OCI-LY7 (cell line): ENCODE measurements at regions not wholly inside any gene's neighbourhood (a gene's known extent, or its start where the extent isn't known, plus 50 kb on each side); places are given as distances from the start of the nearest gene placed in this dataset.

Experiments
- EZH2phosphoT487 ChIP-seq: fragments of 200-600 bp; sonication (generic); IDR thresholded peaks from 2 replicates; pipeline ENCODE4 v1.6.1; 2018; ENCODE audit warnings: low read depth, borderline replicate concordance, mild to moderate bottlenecking, mixed run types, antibody characterized with exemption, low read length, moderate library complexity, mixed read lengths
- TF ChIP-seq, protein P1 (sequence below): fragments of 200-600 bp; sonication (generic); conservative IDR thresholded peaks from 2 replicates; pipeline ENCODE4 v1.5.1; 2014; ENCODE audit warnings: mild to moderate bottlenecking, antibody characterized with exemption, low read length, moderate library complexity, mixed read lengths

GRCh38 chr13:39208636-39209035 lies 170.4 kb downstream of the NHLRC3 start:
- TF ChIP-seq, protein P1, sequence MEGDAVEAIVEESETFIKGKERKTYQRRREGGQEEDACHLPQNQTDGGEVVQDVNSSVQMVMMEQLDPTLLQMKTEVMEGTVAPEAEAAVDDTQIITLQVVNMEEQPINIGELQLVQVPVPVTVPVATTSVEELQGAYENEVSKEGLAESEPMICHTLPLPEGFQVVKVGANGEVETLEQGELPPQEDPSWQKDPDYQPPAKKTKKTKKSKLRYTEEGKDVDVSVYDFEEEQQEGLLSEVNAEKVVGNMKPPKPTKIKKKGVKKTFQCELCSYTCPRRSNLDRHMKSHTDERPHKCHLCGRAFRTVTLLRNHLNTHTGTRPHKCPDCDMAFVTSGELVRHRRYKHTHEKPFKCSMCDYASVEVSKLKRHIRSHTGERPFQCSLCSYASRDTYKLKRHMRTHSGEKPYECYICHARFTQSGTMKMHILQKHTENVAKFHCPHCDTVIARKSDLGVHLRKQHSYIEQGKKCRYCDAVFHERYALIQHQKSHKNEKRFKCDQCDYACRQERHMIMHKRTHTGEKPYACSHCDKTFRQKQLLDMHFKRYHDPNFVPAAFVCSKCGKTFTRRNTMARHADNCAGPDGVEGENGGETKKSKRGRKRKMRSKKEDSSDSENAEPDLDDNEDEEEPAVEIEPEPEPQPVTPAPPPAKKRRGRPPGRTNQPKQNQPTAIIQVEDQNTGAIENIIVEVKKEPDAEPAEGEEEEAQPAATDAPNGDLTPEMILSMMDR = no peak
- no peak for TF ChIP-seq EZH2phosphoT487
